Erythroblast (primary cell): ENCODE measurements at regions not wholly inside any gene's neighbourhood (a gene's known extent, or its start where the extent isn't known, plus 50 kb on each side); places are given as distances from the start of the nearest gene placed in this dataset.

Experiments
- DNase-seq, 2 experiments: peaks; one replicate each; lab custom pipeline; 2025; lab: John Stamatoyannopoulos, UW
- GATA1 ChIP-seq: IDR thresholded peaks from 2 replicates; pipeline ENCODE4 v1.6.1; 2011; ENCODE audit warnings: low read depth, mild to moderate bottlenecking, control low read depth, low read length, moderate library complexity
- POLR2A ChIP-seq: IDR thresholded peaks from 2 replicates; pipeline ENCODE4 v1.6.1; 2011; ENCODE audit warnings: mild to moderate bottlenecking, low read length

GRCh38 chr2:18754286-18754685 lies 164.9 kb upstream of the NT5C1B start:
- no peak for TF ChIP-seq GATA1
- TF ChIP-seq POLR2A: no peak
- DNase-seq: no peak

GRCh38 chr2:18753722-18754121 lies 164.4 kb upstream of the NT5C1B start:
- no peak for TF ChIP-seq POLR2A
- TF ChIP-seq GATA1: no peak
- no peak for DNase-seq

GRCh38 chr2:18752667-18753422 lies 163.5 kb upstream of the NT5C1B start:
- TF ChIP-seq POLR2A: no peak
- TF ChIP-seq GATA1: no peak

GRCh38 chr2:18752022-18752493 lies 162.7 kb upstream of the NT5C1B start:
- no peak for DNase-seq

More at GRCh38 chr2:18752667-18753422, 163.5 kb upstream of the NT5C1B start:
- no peak for DNase-seq

GRCh38 chr2:18750672-18751554 lies 161.5 kb upstream of the NT5C1B start:
- no peak for DNase-seq
- TF ChIP-seq POLR2A (no peak), GATA1 (no peak)

More at GRCh38 chr2:18752022-18752493, 162.7 kb upstream of the NT5C1B start:
- no peak for TF ChIP-seq POLR2A
- TF ChIP-seq GATA1: no peak

- peak; percentile 35 to 67 for DNase-seq
These were observed 160.7 kb upstream of the NT5C1B start for GRCh38 chr2:18749912-18750526.

GRCh38 chr2:18745431-18746272 lies 156.3 kb upstream of the NT5C1B start:
- no peak for DNase-seq
- no peak for TF ChIP-seq POLR2A
- no peak for TF ChIP-seq GATA1

More at GRCh38 chr2:18749912-18750526, 160.7 kb upstream of the NT5C1B start:
- no peak for TF ChIP-seq POLR2A
- TF ChIP-seq GATA1: no peak

GRCh38 chr2:18741895-18742732 lies 152.7 kb upstream of the NT5C1B start:
- no peak for TF ChIP-seq POLR2A
- DNase-seq: no peak

GRCh38 chr2:18741191-18741590 lies 151.8 kb upstream of the NT5C1B start:
- no peak for DNase-seq
- TF ChIP-seq POLR2A (no peak), GATA1 (no peak)

GRCh38 chr2:18740474-18740881 lies 151.1 kb upstream of the NT5C1B start:
- no peak for DNase-seq
- TF ChIP-seq GATA1 (no peak), POLR2A (no peak)

GRCh38 chr2:18731666-18732065 lies 142.3 kb upstream of the NT5C1B start:
- no peak for DNase-seq
- TF ChIP-seq POLR2A: no peak

GRCh38 chr2:18724371-18725145 lies 135.2 kb upstream of the NT5C1B start:
- no peak for DNase-seq
- TF ChIP-seq GATA1: no peak
- TF ChIP-seq POLR2A: no peak
